WTC11 (cell line): ENCODE measurements at regions not wholly inside any gene's neighbourhood (a gene's known extent, or its start where the extent isn't known, plus 50 kb on each side); places are given as distances from the start of the nearest gene placed in this dataset.

Source experiments
- ATAC-seq: fragments of 200-7000 bp; cut with Tn5 transposase; 2 replicates; pipeline ENCODE4 v1.10.0; 2021; ENCODE audit warnings: mild to moderate bottlenecking, moderate library complexity
- CTCF ChIA-PET: fragments of 300-600 bp; sonication (Branson Sonifier 250); formaldehyde crosslinking; loops from one replicate; lab custom pipeline; 2021; ENCODE audit warnings: antibody characterized with exemption; lab: Charles Lee
- POLR2A ChIA-PET: fragments of 350-600 bp; sonication (Branson Sonifier 250); formaldehyde crosslinking; loops from one replicate; lab custom pipeline; 2021; ENCODE audit warnings: antibody characterized with exemption; lab: Charles Lee
- DNase-seq: peaks from one replicate; pipeline ENCODE4 v3.0.0; 2021; ENCODE audit warnings: low spot score
- H3K27ac Mint-ChIP-seq: 2 replicates; pipeline ENCODE4 v1.8.0; 2021; ENCODE audit warnings: mixed read lengths
- H3K27me3 Mint-ChIP-seq: 2 replicates; pipeline ENCODE4 v1.8.0; 2021; ENCODE audit warnings: low read depth, mild to moderate bottlenecking, moderate library complexity, mixed read lengths
- H3K36me3 Mint-ChIP-seq: 2 replicates; pipeline ENCODE4 v1.8.0; 2021; ENCODE audit warnings: mixed read lengths
- H3K4me1 Mint-ChIP-seq: 2 replicates; pipeline ENCODE4 v1.8.0; 2022; ENCODE audit warnings: mixed read lengths
- H3K4me3 Mint-ChIP-seq: 2 replicates; pipeline ENCODE4 v1.8.0; 2021; ENCODE audit warnings: mild to moderate bottlenecking, moderate library complexity, mixed read lengths
- H3K9me3 Mint-ChIP-seq: 2 replicates; pipeline ENCODE4 v1.8.0; 2021; ENCODE audit warnings: mixed read lengths
- CBFB ChIP-seq: sonication (generic); formaldehyde crosslinking; IDR thresholded peaks from 2 replicates; pipeline ENCODE4 v1.8.1; 2022; ENCODE audit warnings: mild to moderate bottlenecking, low read depth, missing genetic modification reagents
- CREM ChIP-seq: sonication (generic); formaldehyde crosslinking; IDR thresholded peaks from 2 replicates; pipeline ENCODE4 v1.8.1; 2022; ENCODE audit warnings: mild to moderate bottlenecking, missing genetic modification reagents, moderate library complexity
- ELF4 ChIP-seq: sonication (generic); formaldehyde crosslinking; IDR thresholded peaks from 2 replicates; pipeline ENCODE4 v1.8.1; 2022; ENCODE audit warnings: low read depth, mild to moderate bottlenecking, moderate library complexity, missing genetic modification reagents
- ETV6 ChIP-seq: sonication (generic); formaldehyde crosslinking; IDR thresholded peaks from 2 replicates; pipeline ENCODE4 v1.8.1; 2022; ENCODE audit warnings: mild to moderate bottlenecking, missing genetic modification reagents
- FOXP1 ChIP-seq: sonication (generic); formaldehyde crosslinking; IDR thresholded peaks from 2 replicates; pipeline ENCODE4 v1.8.0; 2022; ENCODE audit warnings: missing genetic modification reagents, mild to moderate bottlenecking, moderate library complexity, borderline replicate concordance
- GABPB1 ChIP-seq: sonication (generic); formaldehyde crosslinking; IDR thresholded peaks from 2 replicates; pipeline ENCODE4 v1.8.1; 2023; ENCODE audit warnings: mild to moderate bottlenecking, missing genetic modification reagents
- GTF2I ChIP-seq: fragments of 250-450 bp; sonication (Bioruptor Pico); conservative IDR thresholded peaks from 2 replicates; pipeline ENCODE4 v1.4.0; 2021; ENCODE audit warnings: mild to moderate bottlenecking
- IRF2 ChIP-seq: sonication (generic); formaldehyde crosslinking; IDR thresholded peaks from 2 replicates; pipeline ENCODE4 v1.8.0; 2022; ENCODE audit warnings: low read depth, missing genetic modification reagents, borderline replicate concordance
- MYBL2 ChIP-seq: sonication (generic); formaldehyde crosslinking; IDR thresholded peaks from 2 replicates; pipeline ENCODE4 v1.8.1; 2023; ENCODE audit warnings: mild to moderate bottlenecking, moderate library complexity, missing genetic modification reagents
- NFATC4 ChIP-seq: fragments of 250-450 bp; sonication (Bioruptor Pico); IDR thresholded peaks from 2 replicates; pipeline ENCODE4 v1.9.0; 2021; ENCODE audit warnings: mild to moderate bottlenecking
- OVOL2 ChIP-seq: fragments of 250-450 bp; sonication (Bioruptor Pico); IDR thresholded peaks from 2 replicates; pipeline ENCODE4 v1.9.0; 2021; ENCODE audit warnings: mild to moderate bottlenecking, borderline replicate concordance
- SMAD3 ChIP-seq: sonication (generic); formaldehyde crosslinking; IDR thresholded peaks from 2 replicates; pipeline ENCODE4 v1.8.0; 2022; ENCODE audit warnings: missing genetic modification reagents, mild to moderate bottlenecking, borderline replicate concordance
- SMAD4 ChIP-seq: sonication (generic); formaldehyde crosslinking; IDR thresholded peaks from 2 replicates; pipeline ENCODE4 v1.8.0; 2022; ENCODE audit warnings: mild to moderate bottlenecking, missing genetic modification reagents
- SP1 ChIP-seq: sonication (generic); formaldehyde crosslinking; conservative IDR thresholded peaks from 2 replicates; pipeline ENCODE4 v1.8.1; 2022; ENCODE audit warnings: missing genetic modification reagents
- TEAD4 ChIP-seq: sonication (generic); formaldehyde crosslinking; IDR thresholded peaks from 2 replicates; pipeline ENCODE4 v1.8.0; 2022; ENCODE audit warnings: mild to moderate bottlenecking, missing genetic modification reagents
- ZNF121 ChIP-seq: sonication (generic); formaldehyde crosslinking; IDR thresholded peaks from 2 replicates; pipeline ENCODE4 v1.8.0; 2023; ENCODE audit warnings: missing genetic modification reagents
- ZNF263 ChIP-seq: sonication (generic); formaldehyde crosslinking; IDR thresholded peaks from 2 replicates; pipeline ENCODE4 v1.8.1; 2022; ENCODE audit warnings: low read depth, mild to moderate bottlenecking, moderate library complexity, missing genetic modification reagents
- ZNF416 ChIP-seq: fragments of 250-450 bp; sonication (Bioruptor Pico); IDR thresholded peaks from 2 replicates; pipeline ENCODE4 v1.9.0; 2021; ENCODE audit warnings: mild to moderate bottlenecking, inconsistent platforms
- ZNF671 ChIP-seq: fragments of 250-450 bp; sonication (Bioruptor Pico); IDR thresholded peaks from 2 replicates; pipeline ENCODE4 v1.8.0; 2021; ENCODE audit warnings: mild to moderate bottlenecking
- TF ChIP-seq, protein P1 (sequence below): sonication (generic); formaldehyde crosslinking; IDR thresholded peaks from 2 replicates; pipeline ENCODE4 v1.8.0; 2022; ENCODE audit warnings: mild to moderate bottlenecking, missing genetic modification reagents
- TF ChIP-seq, protein P2 (sequence below): sonication (generic); formaldehyde crosslinking; IDR thresholded peaks from 2 replicates; pipeline ENCODE4 v1.8.1; 2022; ENCODE audit warnings: mild to moderate bottlenecking, missing genetic modification reagents, moderate library complexity, borderline replicate concordance
- TF ChIP-seq, protein P3 (sequence below): fragments of 250-450 bp; sonication (Bioruptor Pico); IDR thresholded peaks from 2 replicates; pipeline ENCODE4 v1.9.0; 2021; ENCODE audit warnings: mild to moderate bottlenecking, borderline replicate concordance
- TF ChIP-seq, protein P4 (sequence below): sonication (generic); formaldehyde crosslinking; IDR thresholded peaks from 2 replicates; pipeline ENCODE4 v1.8.1; 2022; ENCODE audit warnings: mild to moderate bottlenecking, moderate library complexity, missing genetic modification reagents

DNA sequence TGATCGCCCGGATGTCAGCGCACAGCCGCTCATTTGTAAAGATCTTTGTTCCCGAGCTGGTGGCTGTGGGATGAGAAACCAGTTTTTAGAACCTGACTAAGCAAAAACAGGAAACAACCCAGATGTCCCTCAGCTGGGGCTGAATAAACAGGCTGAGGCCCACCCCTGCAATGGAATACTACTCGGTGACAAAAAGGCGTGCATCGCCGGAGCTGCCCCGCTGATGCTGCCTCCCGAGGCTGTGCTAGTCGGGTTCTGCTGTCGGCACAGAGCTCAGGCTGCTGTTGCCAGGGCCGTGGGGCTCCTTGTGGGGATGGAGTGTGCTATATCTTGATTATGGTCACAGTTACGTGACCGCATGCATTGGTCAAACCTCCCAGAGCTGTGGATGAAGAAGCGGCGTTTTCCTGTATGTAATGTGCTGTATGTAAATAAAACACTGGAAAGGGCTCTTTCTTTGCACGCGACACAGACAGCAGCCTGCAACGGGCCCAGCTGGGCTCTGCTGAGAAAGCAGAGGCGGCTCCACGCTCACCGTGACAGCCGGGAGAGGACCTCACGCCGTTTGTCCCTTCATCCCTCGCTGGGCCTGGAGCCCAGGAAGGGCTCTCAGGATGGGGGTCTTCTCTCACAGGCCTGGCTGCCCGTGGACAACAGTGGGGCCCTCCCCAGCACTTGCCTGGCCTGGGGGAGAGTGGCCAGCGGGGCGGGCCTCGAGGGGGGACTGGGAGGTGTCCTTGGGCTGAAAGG is 51.5 kb upstream of the RNU6ATAC start:
- no peak overlapping the region for H3K4me3 Mint-ChIP-seq
- TF ChIP-seq IRF2 (CRISPR knock-in tag) (no peak), TEAD4 (CRISPR knock-in tag) (no peak), SMAD3 (CRISPR knock-in tag) (no peak), FOXP1 (CRISPR knock-in tag) (no peak), MYBL2 (CRISPR knock-in tag) (no peak), SP1 (CRISPR knock-in tag) (no peak), NFATC4 (no peak), ZNF263 (no peak), ETV6 (CRISPR knock-in tag) (no peak), ZNF671 (CRISPR knock-in tag) (no peak)
- TF ChIP-seq, protein P1, sequence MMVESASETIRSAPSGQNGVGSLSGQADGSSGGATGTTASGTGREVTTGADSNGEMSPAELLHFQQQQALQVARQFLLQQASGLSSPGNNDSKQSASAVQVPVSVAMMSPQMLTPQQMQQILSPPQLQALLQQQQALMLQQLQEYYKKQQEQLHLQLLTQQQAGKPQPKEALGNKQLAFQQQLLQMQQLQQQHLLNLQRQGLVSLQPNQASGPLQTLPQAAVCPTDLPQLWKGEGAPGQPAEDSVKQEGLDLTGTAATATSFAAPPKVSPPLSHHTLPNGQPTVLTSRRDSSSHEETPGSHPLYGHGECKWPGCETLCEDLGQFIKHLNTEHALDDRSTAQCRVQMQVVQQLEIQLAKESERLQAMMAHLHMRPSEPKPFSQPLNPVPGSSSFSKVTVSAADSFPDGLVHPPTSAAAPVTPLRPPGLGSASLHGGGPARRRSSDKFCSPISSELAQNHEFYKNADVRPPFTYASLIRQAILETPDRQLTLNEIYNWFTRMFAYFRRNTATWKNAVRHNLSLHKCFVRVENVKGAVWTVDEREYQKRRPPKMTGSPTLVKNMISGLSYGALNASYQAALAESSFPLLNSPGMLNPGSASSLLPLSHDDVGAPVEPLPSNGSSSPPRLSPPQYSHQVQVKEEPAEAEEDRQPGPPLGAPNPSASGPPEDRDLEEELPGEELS, result no peak
- TF ChIP-seq, protein P2, sequence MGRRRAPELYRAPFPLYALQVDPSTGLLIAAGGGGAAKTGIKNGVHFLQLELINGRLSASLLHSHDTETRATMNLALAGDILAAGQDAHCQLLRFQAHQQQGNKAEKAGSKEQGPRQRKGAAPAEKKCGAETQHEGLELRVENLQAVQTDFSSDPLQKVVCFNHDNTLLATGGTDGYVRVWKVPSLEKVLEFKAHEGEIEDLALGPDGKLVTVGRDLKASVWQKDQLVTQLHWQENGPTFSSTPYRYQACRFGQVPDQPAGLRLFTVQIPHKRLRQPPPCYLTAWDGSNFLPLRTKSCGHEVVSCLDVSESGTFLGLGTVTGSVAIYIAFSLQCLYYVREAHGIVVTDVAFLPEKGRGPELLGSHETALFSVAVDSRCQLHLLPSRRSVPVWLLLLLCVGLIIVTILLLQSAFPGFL (CRISPR knock-in tag), result no peak
- DNase-seq, result no peak
- POLR2A ChIA-PET, result no interaction called here
- H3K9me3 Mint-ChIP-seq, result peaks cover 5% of the 10 kb centered on the region
- H3K27ac Mint-ChIP-seq, result no peak overlapping the region
- no peaks in the 10 kb centered on the region for H3K27me3 Mint-ChIP-seq
- CTCF ChIA-PET, result interaction anchor here (0.9 to 1.8 kb wide), 3 partner anchors 9 to 45 kb away, joined by 3 to 6 read pairs (median 3); no protein-coding TSS in a partner anchor
- H3K4me1 Mint-ChIP-seq, result 0 out of 2 replicates have a peak, but pooled peaks cover 3% of the 10 kb centered on the region
- no peaks in the 10 kb centered on the region for H3K36me3 Mint-ChIP-seq
- no peak for ATAC-seq

DNA sequence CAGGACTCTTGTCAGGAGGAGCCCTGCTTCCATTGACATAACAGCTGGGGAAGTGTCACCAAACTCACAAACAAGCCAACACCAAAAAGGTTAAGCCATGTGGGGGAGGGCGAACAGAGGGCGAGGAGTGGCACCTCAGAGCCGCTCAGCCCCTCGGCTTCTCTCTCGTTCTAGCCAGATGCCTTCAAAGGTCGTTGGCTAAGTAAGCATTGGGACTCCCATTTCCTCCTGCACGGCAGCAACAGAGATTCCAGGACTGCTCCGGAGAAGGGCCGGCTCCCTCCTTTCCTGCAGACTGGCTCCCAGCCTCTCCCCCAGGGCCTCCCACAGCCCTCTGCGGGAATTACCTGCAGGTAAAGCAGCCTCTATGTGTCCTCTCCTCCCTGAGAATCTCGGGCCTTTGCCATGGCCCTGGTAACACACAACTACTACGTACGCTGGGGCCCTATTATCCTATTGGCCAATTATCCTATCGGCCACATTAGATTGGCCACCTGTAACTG is 52.1 kb upstream of the RNU6ATAC start:
- peaks cover 5% of the 10 kb centered on the region for H3K9me3 Mint-ChIP-seq
- DNase-seq (no peak), ATAC-seq (peak; percentile 33; the same call in 1 of the 2 replicates)
- CTCF ChIA-PET, result interaction anchor here (1.4 to 3.4 kb wide), 3 partner anchors 41 to 59 kb away, joined by 3 to 11 read pairs (median 6); no protein-coding TSS in a partner anchor
- POLR2A ChIA-PET, result no interaction called here
- H3K27me3 Mint-ChIP-seq, result no peaks in the 10 kb centered on the region
- no peak overlapping the region for H3K27ac Mint-ChIP-seq
- no peaks in the 10 kb centered on the region for H3K36me3 Mint-ChIP-seq
- no peak overlapping the region for H3K4me3 Mint-ChIP-seq
- 0 out of 2 replicates have a peak, but pooled peaks cover 3% of the 10 kb centered on the region for H3K4me1 Mint-ChIP-seq
- TF ChIP-seq TEAD4 (CRISPR knock-in tag), result no peak
- TF ChIP-seq CBFB (CRISPR knock-in tag), result no peak
- no peak for TF ChIP-seq SMAD4 (CRISPR knock-in tag)
- no peak for TF ChIP-seq SP1 (CRISPR knock-in tag)
- TF ChIP-seq, protein P3, sequence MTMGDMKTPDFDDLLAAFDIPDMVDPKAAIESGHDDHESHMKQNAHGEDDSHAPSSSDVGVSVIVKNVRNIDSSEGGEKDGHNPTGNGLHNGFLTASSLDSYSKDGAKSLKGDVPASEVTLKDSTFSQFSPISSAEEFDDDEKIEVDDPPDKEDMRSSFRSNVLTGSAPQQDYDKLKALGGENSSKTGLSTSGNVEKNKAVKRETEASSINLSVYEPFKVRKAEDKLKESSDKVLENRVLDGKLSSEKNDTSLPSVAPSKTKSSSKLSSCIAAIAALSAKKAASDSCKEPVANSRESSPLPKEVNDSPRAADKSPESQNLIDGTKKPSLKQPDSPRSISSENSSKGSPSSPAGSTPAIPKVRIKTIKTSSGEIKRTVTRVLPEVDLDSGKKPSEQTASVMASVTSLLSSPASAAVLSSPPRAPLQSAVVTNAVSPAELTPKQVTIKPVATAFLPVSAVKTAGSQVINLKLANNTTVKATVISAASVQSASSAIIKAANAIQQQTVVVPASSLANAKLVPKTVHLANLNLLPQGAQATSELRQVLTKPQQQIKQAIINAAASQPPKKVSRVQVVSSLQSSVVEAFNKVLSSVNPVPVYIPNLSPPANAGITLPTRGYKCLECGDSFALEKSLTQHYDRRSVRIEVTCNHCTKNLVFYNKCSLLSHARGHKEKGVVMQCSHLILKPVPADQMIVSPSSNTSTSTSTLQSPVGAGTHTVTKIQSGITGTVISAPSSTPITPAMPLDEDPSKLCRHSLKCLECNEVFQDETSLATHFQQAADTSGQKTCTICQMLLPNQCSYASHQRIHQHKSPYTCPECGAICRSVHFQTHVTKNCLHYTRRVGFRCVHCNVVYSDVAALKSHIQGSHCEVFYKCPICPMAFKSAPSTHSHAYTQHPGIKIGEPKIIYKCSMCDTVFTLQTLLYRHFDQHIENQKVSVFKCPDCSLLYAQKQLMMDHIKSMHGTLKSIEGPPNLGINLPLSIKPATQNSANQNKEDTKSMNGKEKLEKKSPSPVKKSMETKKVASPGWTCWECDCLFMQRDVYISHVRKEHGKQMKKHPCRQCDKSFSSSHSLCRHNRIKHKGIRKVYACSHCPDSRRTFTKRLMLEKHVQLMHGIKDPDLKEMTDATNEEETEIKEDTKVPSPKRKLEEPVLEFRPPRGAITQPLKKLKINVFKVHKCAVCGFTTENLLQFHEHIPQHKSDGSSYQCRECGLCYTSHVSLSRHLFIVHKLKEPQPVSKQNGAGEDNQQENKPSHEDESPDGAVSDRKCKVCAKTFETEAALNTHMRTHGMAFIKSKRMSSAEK, result no peak
- TF ChIP-seq, protein P1, result no peak
- no peak for TF ChIP-seq CREM (CRISPR knock-in tag)
- no peak for TF ChIP-seq GABPB1 (CRISPR knock-in tag)
- TF ChIP-seq OVOL2 (CRISPR knock-in tag), result no peak
- no peak for TF ChIP-seq ZNF416 (CRISPR knock-in tag)
- TF ChIP-seq ZNF121 (CRISPR knock-in tag), result no peak
- TF ChIP-seq, protein P2 (CRISPR knock-in tag), result no peak
- TF ChIP-seq ELF4 (CRISPR knock-in tag), result no peak
- TF ChIP-seq, protein P4, sequence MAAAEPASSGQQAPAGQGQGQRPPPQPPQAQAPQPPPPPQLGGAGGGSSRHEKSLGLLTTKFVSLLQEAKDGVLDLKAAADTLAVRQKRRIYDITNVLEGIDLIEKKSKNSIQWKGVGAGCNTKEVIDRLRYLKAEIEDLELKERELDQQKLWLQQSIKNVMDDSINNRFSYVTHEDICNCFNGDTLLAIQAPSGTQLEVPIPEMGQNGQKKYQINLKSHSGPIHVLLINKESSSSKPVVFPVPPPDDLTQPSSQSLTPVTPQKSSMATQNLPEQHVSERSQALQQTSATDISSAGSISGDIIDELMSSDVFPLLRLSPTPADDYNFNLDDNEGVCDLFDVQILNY (CRISPR knock-in tag), result no peak
- TF ChIP-seq GTF2I (CRISPR knock-in tag), result no peak
